HL-60 (cell line): ENCODE measurements at regions not wholly inside any gene's neighbourhood (a gene's known extent, or its start where the extent isn't known, plus 50 kb on each side); places are given as distances from the start of the nearest gene placed in this dataset.

Experiments
- DNase-seq, 2 experiments: peaks; one replicate each; pipeline ENCODE4 v3.0.0-alpha.2; 2010 to 2020; ENCODE audit warnings: low read depth in 1 of 2, low spot score in 1 of 2
- H3K27ac ChIP-seq: fragments of 250-450 bp; sonication (Bioruptor Pico); replicated peaks from 2 replicates; pipeline ENCODE4 v1.5.1; 2020; ENCODE audit warnings: mild to moderate bottlenecking, moderate library complexity
- H3K27me3 ChIP-seq: fragments of 250-450 bp; sonication (Bioruptor Pico); 2 replicates; pipeline ENCODE4 v1.5.1; 2021; ENCODE audit warnings: mild to moderate bottlenecking, moderate library complexity; ENCODE audit not compliant: insufficient read depth, poor library complexity, severe bottlenecking
- H3K4me3 ChIP-seq: replicated peaks from 2 replicates; pipeline ENCODE4 v1.5.1; 2011; ENCODE audit warnings: mild to moderate bottlenecking, control low read depth, low read length; ENCODE audit not compliant: insufficient read depth
- GABPA ChIP-seq: IDR thresholded peaks from 2 replicates; pipeline ENCODE4 v1.6.1; 2012; ENCODE audit warnings: low read depth
- POLR2AphosphoS5 ChIP-seq: IDR thresholded peaks from 2 replicates; pipeline ENCODE4 v1.6.1; 2012; ENCODE audit warnings: low read depth
- SPI1 ChIP-seq: IDR thresholded peaks from 2 replicates; pipeline ENCODE4 v1.6.1; 2012; ENCODE audit warnings: low read depth, mild to moderate bottlenecking, borderline replicate concordance
- TF ChIP-seq, protein P1 (sequence below): IDR thresholded peaks from 2 replicates; pipeline ENCODE4 v1.6.1; 2012; ENCODE audit warnings: low read depth; ENCODE audit not compliant: insufficient replicate concordance
- TF ChIP-seq, protein P2 (sequence below): IDR thresholded peaks from one replicate; pipeline ENCODE4 v1.5.1; 2011; ENCODE audit warnings: low read length, control low read depth, inconsistent platforms; ENCODE audit not compliant: insufficient read depth

DNA sequence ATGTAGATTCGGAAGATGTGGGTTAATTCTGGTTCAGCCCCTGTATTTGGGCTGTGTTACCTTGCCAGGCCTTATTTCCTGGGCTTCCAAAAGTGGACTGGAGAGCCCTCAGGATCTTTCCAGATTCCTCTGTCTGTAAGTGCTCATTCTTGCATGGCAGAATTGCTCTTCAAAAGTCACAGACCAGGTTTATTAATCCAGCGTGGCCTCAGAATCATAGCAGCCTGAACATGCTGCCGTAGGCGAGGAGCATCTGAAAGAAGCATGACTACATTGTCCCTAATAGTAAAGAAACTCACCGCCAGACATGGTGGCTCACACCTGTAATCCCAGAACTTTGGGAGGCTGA lies 307.8 kb downstream of the GADD45G start:
- peaks cover 8% of the 10 kb centered on the region for H3K27me3 ChIP-seq
- TF ChIP-seq, protein P1, sequence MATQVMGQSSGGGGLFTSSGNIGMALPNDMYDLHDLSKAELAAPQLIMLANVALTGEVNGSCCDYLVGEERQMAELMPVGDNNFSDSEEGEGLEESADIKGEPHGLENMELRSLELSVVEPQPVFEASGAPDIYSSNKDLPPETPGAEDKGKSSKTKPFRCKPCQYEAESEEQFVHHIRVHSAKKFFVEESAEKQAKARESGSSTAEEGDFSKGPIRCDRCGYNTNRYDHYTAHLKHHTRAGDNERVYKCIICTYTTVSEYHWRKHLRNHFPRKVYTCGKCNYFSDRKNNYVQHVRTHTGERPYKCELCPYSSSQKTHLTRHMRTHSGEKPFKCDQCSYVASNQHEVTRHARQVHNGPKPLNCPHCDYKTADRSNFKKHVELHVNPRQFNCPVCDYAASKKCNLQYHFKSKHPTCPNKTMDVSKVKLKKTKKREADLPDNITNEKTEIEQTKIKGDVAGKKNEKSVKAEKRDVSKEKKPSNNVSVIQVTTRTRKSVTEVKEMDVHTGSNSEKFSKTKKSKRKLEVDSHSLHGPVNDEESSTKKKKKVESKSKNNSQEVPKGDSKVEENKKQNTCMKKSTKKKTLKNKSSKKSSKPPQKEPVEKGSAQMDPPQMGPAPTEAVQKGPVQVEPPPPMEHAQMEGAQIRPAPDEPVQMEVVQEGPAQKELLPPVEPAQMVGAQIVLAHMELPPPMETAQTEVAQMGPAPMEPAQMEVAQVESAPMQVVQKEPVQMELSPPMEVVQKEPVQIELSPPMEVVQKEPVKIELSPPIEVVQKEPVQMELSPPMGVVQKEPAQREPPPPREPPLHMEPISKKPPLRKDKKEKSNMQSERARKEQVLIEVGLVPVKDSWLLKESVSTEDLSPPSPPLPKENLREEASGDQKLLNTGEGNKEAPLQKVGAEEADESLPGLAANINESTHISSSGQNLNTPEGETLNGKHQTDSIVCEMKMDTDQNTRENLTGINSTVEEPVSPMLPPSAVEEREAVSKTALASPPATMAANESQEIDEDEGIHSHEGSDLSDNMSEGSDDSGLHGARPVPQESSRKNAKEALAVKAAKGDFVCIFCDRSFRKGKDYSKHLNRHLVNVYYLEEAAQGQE = no peak
- TF ChIP-seq POLR2AphosphoS5 = no peak
- TF ChIP-seq, protein P2, sequence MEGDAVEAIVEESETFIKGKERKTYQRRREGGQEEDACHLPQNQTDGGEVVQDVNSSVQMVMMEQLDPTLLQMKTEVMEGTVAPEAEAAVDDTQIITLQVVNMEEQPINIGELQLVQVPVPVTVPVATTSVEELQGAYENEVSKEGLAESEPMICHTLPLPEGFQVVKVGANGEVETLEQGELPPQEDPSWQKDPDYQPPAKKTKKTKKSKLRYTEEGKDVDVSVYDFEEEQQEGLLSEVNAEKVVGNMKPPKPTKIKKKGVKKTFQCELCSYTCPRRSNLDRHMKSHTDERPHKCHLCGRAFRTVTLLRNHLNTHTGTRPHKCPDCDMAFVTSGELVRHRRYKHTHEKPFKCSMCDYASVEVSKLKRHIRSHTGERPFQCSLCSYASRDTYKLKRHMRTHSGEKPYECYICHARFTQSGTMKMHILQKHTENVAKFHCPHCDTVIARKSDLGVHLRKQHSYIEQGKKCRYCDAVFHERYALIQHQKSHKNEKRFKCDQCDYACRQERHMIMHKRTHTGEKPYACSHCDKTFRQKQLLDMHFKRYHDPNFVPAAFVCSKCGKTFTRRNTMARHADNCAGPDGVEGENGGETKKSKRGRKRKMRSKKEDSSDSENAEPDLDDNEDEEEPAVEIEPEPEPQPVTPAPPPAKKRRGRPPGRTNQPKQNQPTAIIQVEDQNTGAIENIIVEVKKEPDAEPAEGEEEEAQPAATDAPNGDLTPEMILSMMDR = no peak
- no peak for TF ChIP-seq GABPA
- TF ChIP-seq SPI1 = no peak
- no peak for DNase-seq
- no peak overlapping the region for H3K4me3 ChIP-seq
- no peak overlapping the region for H3K27ac ChIP-seq

DNA sequence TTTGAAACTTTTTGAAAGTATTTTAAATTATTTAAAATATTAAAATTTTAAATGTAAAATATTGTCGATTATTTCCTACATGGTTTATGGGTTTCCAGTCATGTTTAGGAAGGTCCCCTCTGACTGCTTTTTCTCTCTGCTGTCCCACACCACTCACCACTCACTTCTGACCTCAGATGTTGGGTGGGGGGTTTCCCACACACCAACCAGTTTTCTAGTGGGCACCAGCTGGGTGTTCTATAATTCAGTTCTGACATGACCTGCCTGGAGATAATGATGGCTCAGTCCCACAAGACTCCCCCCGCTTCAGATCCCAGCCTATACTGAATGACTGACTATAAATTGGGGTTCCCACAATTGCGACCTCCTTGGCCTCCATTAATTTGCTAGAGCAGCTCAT lies 310.4 kb downstream of the GADD45G start:
- DNase-seq = no peak
- Histone ChIP-seq H3K27me3 (peaks cover 4% of the 10 kb centered on the region), H3K27ac (no peak overlapping the region), H3K4me3 (no peak overlapping the region)
- TF ChIP-seq SPI1 = no peak
- TF ChIP-seq GABPA = no peak
- TF ChIP-seq, protein P1 = no peak
- TF ChIP-seq, protein P2 = no peak
- no peak for TF ChIP-seq POLR2AphosphoS5

DNA sequence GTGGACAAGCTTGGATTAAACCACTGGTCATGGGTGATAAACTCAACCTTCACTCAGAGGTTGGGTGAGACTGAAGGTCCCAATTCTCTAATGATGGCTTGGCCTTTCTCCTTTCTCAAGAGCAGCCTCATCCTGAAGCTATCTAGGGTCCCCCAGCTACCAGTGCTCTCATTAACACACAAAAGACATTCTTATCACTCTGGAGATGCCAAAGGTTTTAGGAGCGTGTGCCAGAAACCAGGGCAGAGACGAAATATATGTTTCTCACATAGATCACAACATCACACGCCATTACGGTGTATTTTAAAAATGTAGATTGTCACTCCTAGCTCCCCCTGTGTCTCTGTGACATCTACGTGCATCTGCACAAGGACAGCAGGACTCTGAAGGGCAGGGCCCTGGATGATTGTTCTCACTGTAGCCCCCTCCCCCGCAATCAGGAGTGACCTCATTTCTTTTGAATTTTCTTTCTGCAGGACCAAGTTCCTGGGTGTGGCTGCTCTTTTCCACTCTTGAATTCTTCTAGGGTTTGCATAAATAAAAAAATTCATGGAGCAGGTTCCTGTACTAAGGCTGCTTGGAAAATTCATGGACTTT lies 311.3 kb downstream of the GADD45G start:
- TF ChIP-seq, protein P1 = no peak
- TF ChIP-seq SPI1 (no peak), POLR2AphosphoS5 (no peak), GABPA (no peak)
- TF ChIP-seq, protein P2 = no peak
- no peak overlapping the region for H3K27ac ChIP-seq
- no peak for DNase-seq
- no peak overlapping the region for H3K4me3 ChIP-seq
- no peaks in the 10 kb centered on the region for H3K27me3 ChIP-seq
